Colonic mucosa (tissue), 4 donors: ENCODE measurements at regions not wholly inside any gene's neighbourhood (a gene's known extent, or its start where the extent isn't known, plus 50 kb on each side); places are given as distances from the start of the nearest gene placed in this dataset.

Experiments
- DNase-seq: peaks from one replicate; pipeline ENCODE4 v3.0.0-alpha.2; 2020
- H3K27ac ChIP-seq: fragments of 200-600 bp; one replicate; pipeline ENCODE4 v1.8.0; 2021
- H3K27me3 ChIP-seq: fragments of 200-600 bp; one replicate; pipeline ENCODE4 v1.8.0; 2021
- H3K36me3 ChIP-seq: fragments of 200-600 bp; one replicate; pipeline ENCODE4 v1.8.0; 2021
- H3K4me1 ChIP-seq: fragments of 200-600 bp; one replicate; pipeline ENCODE4 v1.8.0; 2021; ENCODE audit warnings: mild to moderate bottlenecking
- H3K4me3 ChIP-seq: fragments of 200-600 bp; one replicate; pipeline ENCODE4 v1.8.0; 2021
- H3K9ac ChIP-seq, 2 donors: one replicate each; pipeline ENCODE4 v1.7.0; 2013; ENCODE audit warnings: control low read depth in 2 of 2, low read depth in 2 of 2, low read length in 2 of 2
- H3K9me3 ChIP-seq: fragments of 200-600 bp; one replicate; pipeline ENCODE4 v1.8.0; 2021
- CTCF ChIP-seq: fragments of 200-600 bp; IDR thresholded peaks from one replicate; pipeline ENCODE4 v1.8.0; 2022; ENCODE audit warnings: antibody characterized with exemption, mild to moderate bottlenecking
- intact Hi-C: fragments of 100-400 bp; cut with DNase I; formaldehyde crosslinking; loops from one replicate; pipeline ENCODE4 v1.14.1; 2022
- donor health status: healthy.
- donor health status: DM: no; HTN: no; CAD: no.
- donor health status: DM: no; HTN: no; CAD: no.

GRCh38 chr2:154599189-154599588, 99.3 kb upstream of the KCNJ3 start:
- Histone ChIP-seq H3K36me3 (no peaks in the 10 kb centered on the region), H3K9me3 (no peaks in the 10 kb centered on the region), H3K27ac (no peak overlapping the region), H3K4me1 (no peaks in the 10 kb centered on the region), H3K4me3 (no peak overlapping the region), H3K9ac (no peak overlapping the region), H3K27me3 (no peaks in the 10 kb centered on the region)
- no peak for DNase-seq
- intact Hi-C loops = no loop called here
- no peak for TF ChIP-seq CTCF

- Histone ChIP-seq H3K27me3 (no peaks in the 10 kb centered on the region), H3K4me3 (no peak overlapping the region), H3K36me3 (no peaks in the 10 kb centered on the region), H3K27ac (no peak overlapping the region), H3K9me3 (no peaks in the 10 kb centered on the region), H3K9ac (no peak overlapping the region), H3K4me1 (no peaks in the 10 kb centered on the region)
- no peak for TF ChIP-seq CTCF
- intact Hi-C loops = no loop called here
- DNase-seq = no peak
These were observed 97.5 kb upstream of the KCNJ3 start for GRCh38 chr2:154600927-154601494.

- intact Hi-C loops = no loop called here
- H3K9ac ChIP-seq = no peak overlapping the region
- no peaks in the 10 kb centered on the region for H3K27me3 ChIP-seq
- no peak for TF ChIP-seq CTCF
- H3K4me3 ChIP-seq = no peak overlapping the region
- no peaks in the 10 kb centered on the region for H3K36me3 ChIP-seq
- no peaks in the 10 kb centered on the region for H3K9me3 ChIP-seq
- DNase-seq = no peak
- no peaks in the 10 kb centered on the region for H3K4me1 ChIP-seq
- H3K27ac ChIP-seq = no peak overlapping the region
These were observed 94.8 kb upstream of the KCNJ3 start for GRCh38 chr2:154603682-154604081.

GRCh38 chr2:154608438-154608837, 90.1 kb upstream of the KCNJ3 start:
- intact Hi-C loops = no loop called here
- no peak overlapping the region for H3K4me3 ChIP-seq

GRCh38 chr2:154614906-154615305, 83.6 kb upstream of the KCNJ3 start:
- TF ChIP-seq CTCF = no peak
- no peaks in the 10 kb centered on the region for H3K9me3 ChIP-seq
- no peak overlapping the region for H3K4me3 ChIP-seq
- H3K27ac ChIP-seq = no peak overlapping the region
- no peaks in the 10 kb centered on the region for H3K27me3 ChIP-seq
- intact Hi-C loops = no loop called here
- DNase-seq = no peak
- no peaks in the 10 kb centered on the region for H3K4me1 ChIP-seq
- H3K9ac ChIP-seq = no peak overlapping the region
- no peaks in the 10 kb centered on the region for H3K36me3 ChIP-seq

More at GRCh38 chr2:154608438-154608837, 90.1 kb upstream of the KCNJ3 start:
- DNase-seq = no peak
- Histone ChIP-seq H3K4me1 (no peaks in the 10 kb centered on the region), H3K27ac (no peak overlapping the region), H3K9ac (no peak overlapping the region), H3K27me3 (no peaks in the 10 kb centered on the region), H3K36me3 (no peaks in the 10 kb centered on the region), H3K9me3 (no peaks in the 10 kb centered on the region)
- TF ChIP-seq CTCF = no peak
